Fibroblast of skin of right quadriceps (primary cell): ENCODE measurements at regions not wholly inside any gene's neighbourhood (a gene's known extent, or its start where the extent isn't known, plus 50 kb on each side); places are given as distances from the start of the nearest gene placed in this dataset.

Experiments
- DNase-seq: peaks from one replicate; pipeline ENCODE4 v3.0.0-alpha.2; 2013

DNA sequence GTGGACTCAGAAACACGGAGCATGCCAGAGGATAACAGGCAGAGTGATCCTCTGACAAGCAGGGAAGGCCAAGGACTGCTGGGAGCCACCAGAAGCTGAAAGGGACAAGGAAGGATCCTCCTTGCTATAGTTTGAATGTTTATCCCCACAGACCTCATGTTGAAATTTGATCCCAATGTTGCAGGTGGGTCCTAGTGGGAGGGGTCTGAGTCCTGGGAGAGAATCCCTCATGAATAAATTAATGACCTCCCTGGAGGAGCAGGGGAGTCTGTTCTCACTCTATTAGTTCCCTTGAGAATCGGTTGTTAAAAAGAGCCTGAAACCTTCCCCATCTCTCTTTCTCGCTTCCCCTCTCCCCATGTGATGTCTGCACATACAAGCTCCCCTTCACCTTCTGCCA, 124.4 kb downstream of the FBXO15 start:
- DNase-seq: no peak

GRCh38 chr18:74019864-74020263, 127.8 kb downstream of the FBXO15 start:
- DNase-seq: no peak

DNA sequence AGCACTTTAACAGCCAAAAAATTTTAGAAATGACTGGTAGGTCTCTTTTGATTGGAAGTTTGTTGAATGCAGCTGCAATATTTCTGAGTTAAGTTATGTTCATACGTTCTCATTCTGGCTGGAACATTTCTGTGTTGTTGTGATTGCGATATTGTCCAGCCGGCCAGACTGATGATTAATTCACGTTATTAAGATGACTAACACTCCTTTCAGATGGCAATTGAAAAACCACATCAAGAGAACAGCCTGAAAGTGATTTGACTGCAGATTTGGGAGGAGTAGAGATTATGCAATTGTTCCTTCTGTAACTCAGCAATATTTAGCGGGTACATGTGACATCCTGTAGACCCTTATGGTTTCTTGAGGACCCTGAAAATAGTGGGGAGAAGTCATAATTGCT, 133.7 kb downstream of the FBXO15 start:
- DNase-seq: peak; percentile 59

DNA sequence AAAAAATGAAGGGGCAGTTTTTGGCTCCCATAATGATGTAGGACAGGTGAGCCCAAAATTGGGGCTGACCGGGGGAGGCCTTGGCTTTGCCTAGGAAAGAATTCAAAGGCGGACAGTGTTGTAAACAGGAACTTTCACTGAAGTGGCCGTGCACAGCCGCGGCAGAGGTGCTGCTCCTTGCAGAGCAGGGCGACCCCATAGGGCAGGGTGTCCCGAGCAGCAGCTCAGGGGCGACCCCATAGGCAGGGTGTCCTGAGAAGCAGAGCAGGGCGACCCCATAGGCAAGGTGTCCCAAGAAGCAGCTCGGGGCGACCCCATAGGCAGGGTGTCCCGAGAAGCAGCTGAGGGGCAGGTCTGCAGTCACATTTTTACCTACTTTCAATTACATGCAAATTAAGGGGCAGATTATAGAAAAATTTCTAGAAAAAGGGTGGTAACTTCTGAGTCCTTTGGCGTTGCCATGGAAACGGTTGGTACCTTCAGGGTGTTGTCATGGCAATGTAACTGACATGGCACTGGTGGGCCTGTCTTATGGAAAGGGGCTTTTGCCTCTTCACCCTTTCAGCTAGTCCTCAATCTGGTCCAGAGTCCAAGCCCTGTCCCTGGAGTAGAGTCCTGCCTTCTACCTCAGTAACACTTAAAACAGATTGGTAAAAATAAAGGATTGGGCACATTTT, 134.5 kb downstream of the FBXO15 start:
- no peak for DNase-seq

GRCh38 chr18:74006143-74006542, 141.5 kb downstream of the FBXO15 start:
- DNase-seq: no peak

GRCh38 chr18:74005320-74006109, 142.1 kb downstream of the FBXO15 start:
- DNase-seq: no peak

DNA sequence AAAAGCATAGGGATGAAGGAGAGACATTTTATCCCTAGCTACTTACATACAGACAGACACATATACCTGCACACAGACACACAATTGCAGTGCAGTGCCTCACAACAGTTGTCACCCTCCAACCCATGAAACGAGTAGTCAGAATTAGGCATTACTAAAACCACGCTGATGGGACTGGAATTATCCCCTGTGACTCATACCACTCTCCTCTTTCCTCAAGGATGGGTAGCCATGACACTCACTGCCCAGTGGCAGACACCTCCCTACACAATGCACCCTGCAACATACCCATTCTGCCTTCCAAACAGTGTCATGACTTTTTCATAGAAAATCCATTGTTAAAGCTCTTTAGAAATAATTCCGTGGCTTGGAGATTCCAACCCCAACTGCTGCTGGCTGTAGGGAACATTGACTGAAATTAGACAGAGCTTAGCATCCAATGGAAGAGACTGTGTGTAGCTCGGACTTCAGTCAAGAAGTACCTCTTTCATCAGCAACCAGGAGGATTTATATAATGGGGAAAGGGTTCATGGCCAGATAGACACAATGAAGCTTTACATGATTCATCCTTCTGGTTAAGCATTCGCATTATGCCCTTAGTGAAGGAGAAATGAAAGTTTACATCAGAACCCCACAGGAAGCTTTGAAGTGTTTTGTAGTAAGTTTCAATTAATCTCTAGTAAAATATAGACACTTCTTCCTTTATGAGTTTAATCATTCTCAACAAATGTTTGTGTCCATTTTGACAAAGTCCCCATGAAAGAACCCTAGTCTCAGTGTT, 155.2 kb downstream of the FBXO15 start:
- DNase-seq: no peak

DNA sequence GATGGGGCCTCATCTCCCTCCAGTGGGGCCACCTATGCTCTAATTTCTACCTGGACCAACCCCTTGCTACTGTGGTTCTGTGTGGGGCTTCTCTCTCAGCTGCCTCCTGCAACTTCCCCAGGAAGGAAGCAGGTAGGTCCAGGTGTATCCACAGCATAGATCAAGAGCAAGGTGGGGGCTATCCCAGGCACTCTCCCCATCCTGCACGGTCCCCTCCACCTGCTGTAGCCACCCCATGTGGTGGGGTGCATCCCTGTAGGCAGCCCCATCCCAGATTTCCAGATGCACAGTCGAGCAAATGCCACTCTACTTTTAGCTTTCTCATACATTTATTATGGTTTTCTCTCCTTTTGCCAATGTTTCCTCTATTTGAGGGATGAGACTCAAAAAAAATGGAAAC, 156.1 kb downstream of the FBXO15 start:
- DNase-seq: no peak

DNA sequence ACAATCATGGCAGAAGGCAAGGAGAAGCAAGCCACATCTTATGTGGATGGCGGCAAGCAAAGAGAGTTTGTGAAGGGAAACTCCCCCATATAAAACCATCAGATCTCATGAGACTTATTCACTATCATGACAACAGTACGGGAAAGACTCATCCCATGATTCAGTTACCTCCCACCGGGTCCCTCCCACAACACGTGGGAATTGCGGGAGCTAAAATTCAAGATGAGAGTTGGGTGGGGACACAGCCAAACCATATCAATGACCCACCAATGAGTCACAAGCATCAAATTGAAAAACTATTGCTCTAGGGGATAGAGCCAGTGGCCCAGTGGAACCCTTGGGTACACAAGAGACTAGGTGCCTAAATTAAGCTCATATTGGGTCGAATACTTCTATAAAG, 157.4 kb downstream of the FBXO15 start:
- no peak for DNase-seq

DNA sequence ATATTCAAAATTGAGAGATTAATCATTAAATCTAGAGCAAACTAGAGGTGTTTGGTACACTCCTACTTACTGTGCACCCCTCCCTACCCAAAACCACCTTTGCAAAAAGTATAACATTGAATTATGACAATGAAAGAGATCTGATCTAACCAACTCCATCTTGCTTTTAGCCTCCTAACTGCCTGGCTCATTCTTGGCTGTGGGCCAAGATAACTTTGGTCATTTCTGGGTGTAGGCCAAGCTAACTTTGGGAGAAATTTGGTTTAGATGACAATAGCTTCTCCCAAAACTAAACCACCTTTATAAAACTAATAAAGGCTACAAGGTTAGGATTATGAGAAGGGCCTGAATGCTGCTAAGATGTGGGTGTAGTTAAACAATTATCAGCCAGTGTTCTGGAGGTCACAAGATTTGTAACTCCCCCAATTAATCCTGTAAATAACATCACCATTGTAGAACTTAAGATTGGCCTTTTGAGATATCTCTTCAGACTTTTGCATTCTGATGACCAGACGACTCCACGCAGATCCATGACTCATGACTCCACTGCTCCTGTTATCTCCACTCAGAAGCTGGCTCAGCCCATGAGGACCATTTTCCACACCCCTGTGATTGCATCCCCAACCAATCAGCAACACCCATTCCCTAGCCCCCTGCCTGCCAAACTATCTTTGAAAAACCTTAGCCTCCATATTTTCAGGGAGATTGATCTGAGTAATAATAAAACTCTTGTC, 160.2 kb downstream of the FBXO15 start:
- DNase-seq: peak; percentile 42

DNA sequence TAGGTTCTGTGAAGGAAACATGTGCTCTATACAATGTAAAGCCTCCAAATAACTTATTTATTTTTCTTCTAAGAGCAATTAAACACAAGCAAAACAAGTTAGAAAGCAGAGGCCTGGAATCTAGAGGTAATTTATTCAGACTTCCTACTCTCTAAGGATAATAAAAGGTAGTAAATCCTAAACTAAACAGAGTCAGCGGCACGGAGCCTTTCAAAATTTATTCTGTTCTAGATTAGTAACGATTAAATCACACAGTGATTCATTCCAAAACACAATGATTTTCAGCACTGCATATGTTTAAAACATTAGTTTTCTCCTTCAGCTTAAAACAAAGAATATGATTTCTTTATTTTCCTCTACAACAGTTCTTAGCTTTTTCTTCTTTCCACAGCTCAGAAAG, 160.9 kb downstream of the FBXO15 start:
- DNase-seq: peak; percentile 48

DNA sequence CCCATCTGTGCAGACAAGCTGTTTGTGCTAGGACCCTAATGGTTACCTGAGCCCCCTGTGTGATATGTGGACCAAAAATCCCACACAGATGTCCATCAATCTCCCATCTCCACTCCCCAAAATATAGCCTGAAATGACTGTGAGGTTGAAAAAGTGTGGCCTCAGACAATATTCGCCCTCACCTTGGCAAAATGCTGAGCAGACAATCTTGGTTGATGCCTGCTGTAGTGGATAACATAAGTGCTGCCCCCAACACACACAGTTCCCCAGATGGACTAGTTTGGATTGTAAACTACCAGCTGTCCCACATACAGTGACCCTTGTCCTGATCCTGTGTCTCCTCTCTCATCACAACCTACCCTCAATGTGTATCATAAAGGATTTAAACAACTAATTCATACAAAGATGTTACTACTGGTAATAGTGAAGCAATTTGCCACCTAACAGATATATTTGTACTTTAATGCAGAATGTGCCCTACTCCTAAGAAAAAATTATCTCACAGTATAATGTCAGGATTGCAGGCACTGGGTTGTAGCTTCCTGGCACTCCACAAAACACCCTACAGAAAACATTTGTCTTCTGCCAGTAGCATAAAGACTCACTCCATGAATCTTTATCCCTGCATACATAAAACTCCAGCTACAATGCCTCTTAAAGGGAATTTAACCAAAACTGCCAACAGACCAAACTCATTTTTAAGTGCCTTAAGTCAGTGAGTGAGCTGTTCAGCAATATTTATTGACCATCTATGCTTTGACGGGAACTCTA, 161.6 kb downstream of the FBXO15 start:
- no peak for DNase-seq

- no peak for DNase-seq
These were observed 163.7 kb downstream of the FBXO15 start for GRCh38 chr18:73983970-73984369.

GRCh38 chr18:73983496-73983895, 164.1 kb downstream of the FBXO15 start:
- DNase-seq: no peak

- no peak for DNase-seq
These were observed 165.8 kb downstream of the FBXO15 start for GRCh38 chr18:73981796-73982195.

GRCh38 chr18:73980289-73980979, 167.2 kb downstream of the FBXO15 start:
- DNase-seq: no peak

GRCh38 chr18:73979742-73980141, 167.9 kb downstream of the FBXO15 start:
- peak; percentile 82 for DNase-seq

GRCh38 chr18:73976433-73976832, 171.2 kb downstream of the FBXO15 start:
- DNase-seq: no peak

DNA sequence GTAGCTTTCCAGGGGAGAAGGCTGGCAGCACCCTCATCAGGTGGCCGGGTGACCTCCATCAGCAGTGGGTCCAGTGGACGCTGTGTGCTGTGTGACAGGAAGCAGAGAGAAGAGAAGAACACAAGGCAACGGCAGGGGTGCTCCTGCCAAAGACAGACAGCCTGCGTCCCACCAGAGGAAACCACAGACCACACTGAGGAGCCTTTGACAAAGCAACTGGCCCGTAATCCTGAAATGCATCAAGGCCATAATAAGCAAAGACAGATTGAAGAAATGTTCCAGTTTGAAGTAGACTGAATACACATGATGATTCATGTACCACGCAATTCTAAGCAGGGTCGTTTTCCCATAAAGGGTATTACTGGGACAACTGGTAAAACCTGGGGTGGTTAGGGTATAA, 172.4 kb downstream of the FBXO15 start:
- peak; percentile 66 for DNase-seq

GRCh38 chr18:73973972-73974371, 173.7 kb downstream of the FBXO15 start:
- DNase-seq: no peak

GRCh38 chr18:73966954-73967353, 180.7 kb downstream of the FBXO15 start:
- no peak for DNase-seq

GRCh38 chr18:73962256-73962655, 185.4 kb downstream of the FBXO15 start:
- DNase-seq: peak; percentile 89
